ENCODE measurements at regions not wholly inside any gene's neighbourhood (a gene's known extent, or its start where the extent isn't known, plus 50 kb on each side); places are given as distances from the start of the nearest gene placed in this dataset.
"Not testable (repeated sequence)": the region's sequence is repeated elsewhere in the genome, so short reads cannot be mapped to it uniquely, and the experiment has no call there.

GRCh38 chr3:151526757-151527156 is 65.9 kb upstream of the IGSF10 start:
- Histone ChIP-seq H3K27ac (no peak overlapping the region), H3K4me3 (no peak overlapping the region)
- TF ChIP-seq CTCF (IDR thresholded peaks at IDR 0.05), result no peak
- DNase-seq (ENCODE audit: low spot score), result no peak

GRCh38 chr3:151520105-151520504 is 59.2 kb upstream of the IGSF10 start:
- no peak for DNase-seq (ENCODE audit: low spot score)
- no peak overlapping the region for H3K27ac ChIP-seq
- no peak overlapping the region for H3K4me3 ChIP-seq
- no peak for TF ChIP-seq CTCF (IDR thresholded peaks at IDR 0.05)

- DNase-seq (ENCODE audit: low spot score); H3K4me3 ChIP-seq; H3K27ac ChIP-seq: not testable (repeated sequence)
Observed at GRCh38 chr3:151511433-151511832, 50.6 kb upstream of the IGSF10 start.

Data from coronary artery (tissue), 2 donors.